ENCODE measurements at regions not wholly inside any gene's neighbourhood (a gene's known extent, or its start where the extent isn't known, plus 50 kb on each side); places are given as distances from the start of the nearest gene placed in this dataset.

GRCh38 chr20:46816886-46817638, 77.6 kb upstream of the EYA2 start:
- no peaks in the 10 kb centered on the region for H3K9me3 Mint-ChIP-seq (ENCODE audit: unreplicated experiment)

DNA sequence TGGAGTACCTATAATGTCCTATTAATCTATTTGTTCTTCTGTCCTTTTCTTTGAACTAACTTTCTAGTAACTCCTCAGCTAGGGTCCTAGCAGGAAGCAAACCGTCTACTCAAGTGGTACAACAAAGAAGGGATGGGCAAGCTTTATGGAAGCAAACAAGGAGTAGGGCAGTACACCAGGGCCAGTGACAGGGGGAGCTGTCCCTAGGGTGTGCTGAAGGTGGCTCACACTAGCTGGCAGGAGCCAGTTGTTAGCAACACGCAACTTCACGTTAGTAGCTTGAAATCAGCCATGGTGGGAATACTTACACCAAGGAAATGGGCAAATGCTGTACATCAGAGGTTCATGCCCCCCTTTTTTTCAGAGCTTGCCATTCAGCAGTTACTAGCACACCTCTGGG, 74.0 kb upstream of the EYA2 start:
- peaks cover 7% of the 10 kb centered on the region for H3K4me1 Mint-ChIP-seq (ENCODE audit: low read depth, unreplicated experiment)
- no peak overlapping the region for H3K4me3 Mint-ChIP-seq (ENCODE audit: unreplicated experiment)
- Histone ChIP-seq H3K9me3 (ENCODE audit: insufficient read depth, low read depth, low read length) (no peaks in the 10 kb centered on the region), H3K4me3 (ENCODE audit: insufficient read depth, low read depth, low read length) (no peak overlapping the region), H3K4me1 (ENCODE audit: insufficient read depth, low read length) (peaks cover 1% of the 10 kb centered on the region), H4K20me1 (ENCODE audit: insufficient read depth, low read length) (no peaks in the 10 kb centered on the region), H3K9ac (ENCODE audit: low read length) (no peak overlapping the region), H3K27me3 (ENCODE audit: insufficient read depth, low read length) (no peaks in the 10 kb centered on the region), H3K27ac (ENCODE audit: low read depth, low read length) (no peak overlapping the region), H3K79me2 (ENCODE audit: insufficient read depth, low read length) (no peaks in the 10 kb centered on the region), H3K4me2 (ENCODE audit: low read length) (no peak overlapping the region), H2AFZ (ENCODE audit: low read depth, low read length) (no peak overlapping the region), H3K36me3 (ENCODE audit: insufficient read depth, low read length) (no peaks in the 10 kb centered on the region)
- no peak overlapping the region for H3K27ac Mint-ChIP-seq (ENCODE audit: unreplicated experiment)
- H3K36me3 Mint-ChIP-seq (ENCODE audit: low read depth, unreplicated experiment): no peaks in the 10 kb centered on the region
- TF ChIP-seq CTCF (IDR thresholded peaks at IDR 0.05; ENCODE audit: insufficient read depth, low read depth, low read length) (no peak), EZH2 (IDR thresholded peaks at IDR 0.05; ENCODE audit: insufficient read depth, low read length) (no peak)
- no peaks in the 10 kb centered on the region for H3K27me3 Mint-ChIP-seq (ENCODE audit: low read depth, unreplicated experiment)
- FAIRE-seq (no peak), DNase-seq (ENCODE audit: low read depth) (no peak)
- peaks cover 5% of the 10 kb centered on the region for H3K9me3 Mint-ChIP-seq (ENCODE audit: unreplicated experiment)

More at GRCh38 chr20:46816886-46817638, 77.6 kb upstream of the EYA2 start:
- H3K4me1 Mint-ChIP-seq (ENCODE audit: low read depth, unreplicated experiment): peaks cover 18% of the 10 kb centered on the region
- TF ChIP-seq CTCF (IDR thresholded peaks at IDR 0.05; ENCODE audit: insufficient read depth, low read depth, low read length) (no peak), EZH2 (IDR thresholded peaks at IDR 0.05; ENCODE audit: insufficient read depth, low read length) (no peak)
- H3K27ac Mint-ChIP-seq (ENCODE audit: unreplicated experiment): no peak overlapping the region
- no peak overlapping the region for H3K4me3 Mint-ChIP-seq (ENCODE audit: unreplicated experiment)
- Histone ChIP-seq H3K4me3 (ENCODE audit: insufficient read depth, low read depth, low read length) (no peak overlapping the region), H3K79me2 (ENCODE audit: insufficient read depth, low read length) (no peaks in the 10 kb centered on the region), H3K27ac (ENCODE audit: low read depth, low read length) (no peak overlapping the region), H3K9ac (ENCODE audit: low read length) (no peak overlapping the region), H3K27me3 (ENCODE audit: insufficient read depth, low read length) (peaks cover under 1% of the 10 kb centered on the region), H3K9me3 (ENCODE audit: insufficient read depth, low read depth, low read length) (no peaks in the 10 kb centered on the region), H4K20me1 (ENCODE audit: insufficient read depth, low read length) (no peaks in the 10 kb centered on the region), H3K36me3 (ENCODE audit: insufficient read depth, low read length) (no peaks in the 10 kb centered on the region), H3K4me1 (ENCODE audit: insufficient read depth, low read length) (peaks cover 13% of the 10 kb centered on the region), H3K4me2 (ENCODE audit: low read length) (no peak overlapping the region), H2AFZ (ENCODE audit: low read depth, low read length) (no peak overlapping the region)
- no peaks in the 10 kb centered on the region for H3K36me3 Mint-ChIP-seq (ENCODE audit: low read depth, unreplicated experiment)
- FAIRE-seq (no peak), DNase-seq (ENCODE audit: low read depth) (no peak)
- H3K27me3 Mint-ChIP-seq (ENCODE audit: low read depth, unreplicated experiment): peaks cover 2% of the 10 kb centered on the region

DNA sequence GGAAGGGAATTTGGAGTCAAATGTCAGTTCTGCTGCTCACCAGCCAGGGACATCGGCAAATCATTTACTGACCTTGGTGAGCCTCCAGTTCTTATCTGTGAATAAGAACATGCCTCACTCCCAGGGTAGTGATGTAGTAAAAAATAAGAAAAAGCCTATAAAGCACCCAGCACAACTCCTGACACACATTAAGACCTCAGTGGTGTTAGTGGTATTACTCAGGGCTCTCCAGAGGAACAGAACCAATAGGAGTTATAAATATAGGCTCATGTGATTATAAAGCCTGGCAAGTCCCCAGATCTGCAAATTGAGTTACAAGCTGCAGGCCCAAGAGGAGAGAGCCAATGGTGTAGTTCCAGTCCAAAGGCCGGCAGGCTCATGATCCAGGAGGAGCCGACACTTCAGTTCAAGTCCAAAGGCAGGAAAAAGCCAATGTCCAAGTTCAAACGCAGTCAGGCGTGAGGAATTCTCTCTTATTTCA, 71.3 kb upstream of the EYA2 start:
- Histone ChIP-seq H4K20me1 (ENCODE audit: insufficient read depth, low read length) (no peaks in the 10 kb centered on the region), H3K4me3 (ENCODE audit: insufficient read depth, low read depth, low read length) (no peak overlapping the region), H3K4me2 (ENCODE audit: low read length) (no peak overlapping the region), H3K9me3 (ENCODE audit: insufficient read depth, low read depth, low read length) (no peaks in the 10 kb centered on the region), H3K9ac (ENCODE audit: low read length) (no peak overlapping the region), H3K79me2 (ENCODE audit: insufficient read depth, low read length) (no peaks in the 10 kb centered on the region), H3K27me3 (ENCODE audit: insufficient read depth, low read length) (no peaks in the 10 kb centered on the region), H2AFZ (ENCODE audit: low read depth, low read length) (no peak overlapping the region), H3K27ac (ENCODE audit: low read depth, low read length) (no peak overlapping the region), H3K4me1 (ENCODE audit: insufficient read depth, low read length) (peaks cover 9% of the 10 kb centered on the region), H3K36me3 (ENCODE audit: insufficient read depth, low read length) (no peaks in the 10 kb centered on the region)
- no peak overlapping the region for H3K4me3 Mint-ChIP-seq (ENCODE audit: unreplicated experiment)
- peaks cover 8% of the 10 kb centered on the region for H3K9me3 Mint-ChIP-seq (ENCODE audit: unreplicated experiment)
- TF ChIP-seq EZH2 (IDR thresholded peaks at IDR 0.05; ENCODE audit: insufficient read depth, low read length) (no peak), CTCF (IDR thresholded peaks at IDR 0.05; ENCODE audit: insufficient read depth, low read depth, low read length) (no peak)
- DNase-seq (ENCODE audit: low read depth): no peak
- no peaks in the 10 kb centered on the region for H3K36me3 Mint-ChIP-seq (ENCODE audit: low read depth, unreplicated experiment)
- H3K4me1 Mint-ChIP-seq (ENCODE audit: low read depth, unreplicated experiment): peaks cover 4% of the 10 kb centered on the region
- no peak for FAIRE-seq
- H3K27me3 Mint-ChIP-seq (ENCODE audit: low read depth, unreplicated experiment): peaks cover 2% of the 10 kb centered on the region
- H3K27ac Mint-ChIP-seq (ENCODE audit: unreplicated experiment): no peak overlapping the region
